ENCODE measurements at regions not wholly inside any gene's neighbourhood (a gene's known extent, or its start where the extent isn't known, plus 50 kb on each side); places are given as distances from the start of the nearest gene placed in this dataset.

DNA sequence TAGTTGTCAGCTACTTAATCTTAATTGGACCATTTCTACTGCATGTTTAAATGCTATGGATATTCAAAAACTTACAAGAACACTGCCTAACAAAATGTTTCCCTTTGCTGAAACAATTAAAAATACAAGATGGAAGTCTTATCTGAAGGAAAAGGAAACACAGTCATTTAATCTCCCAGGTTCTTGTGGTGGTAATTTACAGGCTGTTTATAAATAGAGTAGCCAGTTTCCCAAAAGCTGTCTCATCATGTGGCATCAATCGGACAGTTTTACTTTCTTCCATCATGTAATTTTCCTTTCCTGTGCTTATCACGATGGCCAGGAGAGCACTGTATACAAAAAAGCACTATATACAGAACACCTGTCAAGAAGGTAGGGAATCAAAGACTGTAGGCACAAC, 368.1 kb downstream of the ZEB2 start:
- H3K27ac ChIP-seq (ENCODE audit: insufficient read depth, low read length, poor library complexity, severe bottlenecking): no peak overlapping the region
- H3K36me3 ChIP-seq (ENCODE audit: control insufficient read depth, insufficient read depth, low read length): no peaks in the 10 kb centered on the region
- no peaks in the 10 kb centered on the region for H3K4me1 ChIP-seq (ENCODE audit: control insufficient read depth, insufficient read depth, low read length, poor library complexity, severe bottlenecking)
- DNase-seq: no peak
- no peaks in the 10 kb centered on the region for H3K27me3 ChIP-seq (replicated peaks; ENCODE audit: control insufficient read depth, insufficient read depth, low read length, poor library complexity, severe bottlenecking)
- H3K9me3 ChIP-seq (ENCODE audit: control insufficient read depth, low read length): no peaks in the 10 kb centered on the region
- H3K4me3 ChIP-seq (ENCODE audit: insufficient read depth, low read depth, low read length, poor library complexity, severe bottlenecking): no peak overlapping the region

DNA sequence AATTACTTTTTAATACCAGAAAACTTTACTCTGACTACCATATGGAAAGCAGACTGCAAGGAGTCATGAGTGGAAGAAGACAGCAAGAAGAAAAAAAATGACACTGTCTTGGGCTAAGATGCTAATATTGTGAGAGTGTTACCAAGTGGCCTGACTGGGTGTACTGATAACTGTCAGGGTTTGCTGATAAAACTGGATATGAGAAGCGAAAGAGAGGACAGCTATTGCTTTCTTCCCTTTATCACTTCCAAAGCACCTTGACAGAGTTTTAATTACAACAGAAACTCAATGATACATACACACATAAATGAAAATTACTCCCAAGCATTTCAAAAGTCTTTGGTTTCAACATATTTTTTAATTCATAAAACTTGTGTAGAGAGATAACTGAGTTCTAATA, 368.5 kb downstream of the ZEB2 start:
- no peak overlapping the region for H3K27ac ChIP-seq (ENCODE audit: insufficient read depth, low read length, poor library complexity, severe bottlenecking)

DNA sequence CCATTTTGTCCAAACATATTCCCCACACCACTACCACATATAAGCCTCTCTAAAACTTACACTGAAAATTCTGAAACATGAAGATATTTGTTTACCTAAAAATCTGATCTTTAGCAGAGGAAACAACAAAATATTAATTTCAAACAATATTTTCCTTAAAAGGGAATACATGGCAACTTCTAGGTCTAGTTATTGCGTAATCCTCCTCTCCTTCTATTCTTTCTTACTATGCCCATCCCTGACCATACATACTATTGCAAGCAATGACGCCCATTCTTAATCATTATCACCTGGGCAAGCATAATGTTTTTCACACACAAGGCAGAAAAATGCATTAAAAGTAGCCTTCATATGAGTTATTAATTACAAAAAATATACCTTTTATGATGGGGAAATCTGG, 372.6 kb downstream of the ZEB2 start:
- H3K9me3 ChIP-seq (ENCODE audit: control insufficient read depth, low read length): no peaks in the 10 kb centered on the region
- no peaks in the 10 kb centered on the region for H3K27me3 ChIP-seq (replicated peaks; ENCODE audit: control insufficient read depth, insufficient read depth, low read length, poor library complexity, severe bottlenecking)
- H3K4me1 ChIP-seq (ENCODE audit: control insufficient read depth, insufficient read depth, low read length, poor library complexity, severe bottlenecking): no peaks in the 10 kb centered on the region
- no peak for DNase-seq
- H3K36me3 ChIP-seq (ENCODE audit: control insufficient read depth, insufficient read depth, low read length): no peaks in the 10 kb centered on the region
- no peak overlapping the region for H3K4me3 ChIP-seq (ENCODE audit: insufficient read depth, low read depth, low read length, poor library complexity, severe bottlenecking)
- no peak overlapping the region for H3K27ac ChIP-seq (ENCODE audit: insufficient read depth, low read length, poor library complexity, severe bottlenecking)

More for the DNA sequence above, 368.5 kb downstream of the ZEB2 start:
- DNase-seq: no peak
- Histone ChIP-seq H3K4me1 (ENCODE audit: control insufficient read depth, insufficient read depth, low read length, poor library complexity, severe bottlenecking) (no peaks in the 10 kb centered on the region), H3K36me3 (ENCODE audit: control insufficient read depth, insufficient read depth, low read length) (no peaks in the 10 kb centered on the region), H3K9me3 (ENCODE audit: control insufficient read depth, low read length) (no peaks in the 10 kb centered on the region), H3K27me3 (replicated peaks; ENCODE audit: control insufficient read depth, insufficient read depth, low read length, poor library complexity, severe bottlenecking) (no peaks in the 10 kb centered on the region), H3K4me3 (ENCODE audit: insufficient read depth, low read depth, low read length, poor library complexity, severe bottlenecking) (no peak overlapping the region)

DNA sequence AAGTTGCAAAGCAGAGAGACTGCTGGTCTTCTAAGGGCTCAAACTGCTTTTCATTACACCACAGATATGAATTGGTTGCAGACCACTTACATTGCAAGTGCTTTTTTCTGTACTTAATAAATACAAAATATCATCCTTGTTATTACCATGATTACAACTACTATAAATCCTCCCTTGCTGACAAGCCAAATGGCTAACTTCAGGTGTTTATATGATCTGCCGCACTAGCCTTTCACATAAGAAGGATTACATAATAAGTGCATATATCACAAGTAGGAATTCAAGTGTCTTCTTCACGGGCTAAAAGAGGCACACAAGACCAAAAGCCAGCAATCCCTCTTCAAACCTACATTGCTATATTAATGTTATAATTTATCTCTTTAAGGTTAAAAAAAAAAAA, 373.0 kb downstream of the ZEB2 start:
- Histone ChIP-seq H3K27me3 (replicated peaks; ENCODE audit: control insufficient read depth, insufficient read depth, low read length, poor library complexity, severe bottlenecking) (no peaks in the 10 kb centered on the region), H3K4me3 (ENCODE audit: insufficient read depth, low read depth, low read length, poor library complexity, severe bottlenecking) (no peak overlapping the region), H3K27ac (ENCODE audit: insufficient read depth, low read length, poor library complexity, severe bottlenecking) (no peak overlapping the region), H3K36me3 (ENCODE audit: control insufficient read depth, insufficient read depth, low read length) (no peaks in the 10 kb centered on the region), H3K9me3 (ENCODE audit: control insufficient read depth, low read length) (no peaks in the 10 kb centered on the region), H3K4me1 (ENCODE audit: control insufficient read depth, insufficient read depth, low read length, poor library complexity, severe bottlenecking) (no peaks in the 10 kb centered on the region)
- DNase-seq: no peak

DNA sequence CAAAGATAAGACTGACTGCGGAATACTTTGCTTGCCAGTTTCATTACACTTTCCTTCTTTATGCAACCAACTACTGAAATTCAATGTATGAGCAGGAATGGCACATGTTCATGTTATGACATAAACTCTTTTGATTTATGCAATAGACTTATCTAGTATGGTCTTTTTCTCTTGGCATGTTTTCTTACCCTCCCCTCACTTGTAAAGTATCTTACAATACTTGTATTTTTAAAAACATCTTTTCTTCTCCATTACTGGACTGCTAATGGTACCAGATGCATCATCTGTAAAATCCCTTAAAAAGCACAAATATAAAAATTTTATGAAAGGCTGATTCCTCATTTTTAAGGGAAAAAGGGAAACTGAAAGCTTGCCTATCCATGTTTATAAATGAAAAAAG, 373.8 kb downstream of the ZEB2 start:
- Histone ChIP-seq H3K9me3 (ENCODE audit: control insufficient read depth, low read length) (no peaks in the 10 kb centered on the region), H3K36me3 (ENCODE audit: control insufficient read depth, insufficient read depth, low read length) (no peaks in the 10 kb centered on the region), H3K4me3 (ENCODE audit: insufficient read depth, low read depth, low read length, poor library complexity, severe bottlenecking) (no peak overlapping the region), H3K27me3 (replicated peaks; ENCODE audit: control insufficient read depth, insufficient read depth, low read length, poor library complexity, severe bottlenecking) (no peaks in the 10 kb centered on the region), H3K4me1 (ENCODE audit: control insufficient read depth, insufficient read depth, low read length, poor library complexity, severe bottlenecking) (no peaks in the 10 kb centered on the region), H3K27ac (ENCODE audit: insufficient read depth, low read length, poor library complexity, severe bottlenecking) (no peak overlapping the region)
- DNase-seq: no peak

DNA sequence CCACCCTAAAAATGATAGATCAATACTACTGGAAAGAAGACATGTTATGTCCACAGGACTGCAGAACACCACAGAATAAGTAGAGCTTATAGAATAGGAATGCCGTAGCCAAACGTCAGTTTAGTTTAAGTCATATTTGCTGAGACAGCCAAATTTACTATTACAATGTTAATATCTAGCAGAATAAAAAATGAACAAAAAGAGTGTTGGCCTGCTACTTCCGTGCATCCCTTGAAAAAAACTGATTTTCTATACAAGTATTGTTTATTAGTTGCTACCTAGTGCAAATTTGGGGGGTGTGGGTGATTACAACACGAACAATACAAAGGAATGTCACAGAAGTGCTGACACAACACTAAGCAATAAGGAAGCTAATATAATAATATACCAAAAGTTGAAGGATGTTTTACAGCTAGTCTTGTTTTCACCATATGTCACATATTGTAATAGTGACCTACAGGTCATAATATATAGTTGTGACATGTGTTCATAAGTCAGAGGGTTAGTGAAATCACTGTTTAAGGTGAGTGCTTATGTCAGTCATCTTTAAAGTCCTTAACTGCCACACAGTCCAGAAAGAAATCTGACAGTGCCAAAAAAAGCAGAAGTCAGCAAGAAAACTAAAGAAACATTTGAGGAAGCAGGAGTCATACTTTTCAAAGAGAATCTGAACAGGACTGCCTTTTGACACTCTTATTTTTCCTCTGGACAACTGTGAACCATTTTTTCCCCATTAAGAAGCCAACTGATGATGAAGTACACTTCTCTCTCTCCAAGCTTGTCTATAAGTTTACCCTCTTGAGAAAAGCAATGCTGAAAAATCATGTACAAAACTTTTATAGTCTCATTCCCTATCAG, 376.4 kb downstream of the ZEB2 start:
- no peak overlapping the region for H3K4me3 ChIP-seq (ENCODE audit: insufficient read depth, low read depth, low read length, poor library complexity, severe bottlenecking)
- no peaks in the 10 kb centered on the region for H3K9me3 ChIP-seq (ENCODE audit: control insufficient read depth, low read length)
- no peaks in the 10 kb centered on the region for H3K4me1 ChIP-seq (ENCODE audit: control insufficient read depth, insufficient read depth, low read length, poor library complexity, severe bottlenecking)
- no peaks in the 10 kb centered on the region for H3K27me3 ChIP-seq (replicated peaks; ENCODE audit: control insufficient read depth, insufficient read depth, low read length, poor library complexity, severe bottlenecking)
- no peak for DNase-seq
- H3K27ac ChIP-seq (ENCODE audit: insufficient read depth, low read length, poor library complexity, severe bottlenecking): no peak overlapping the region
- no peaks in the 10 kb centered on the region for H3K36me3 ChIP-seq (ENCODE audit: control insufficient read depth, insufficient read depth, low read length)

DNA sequence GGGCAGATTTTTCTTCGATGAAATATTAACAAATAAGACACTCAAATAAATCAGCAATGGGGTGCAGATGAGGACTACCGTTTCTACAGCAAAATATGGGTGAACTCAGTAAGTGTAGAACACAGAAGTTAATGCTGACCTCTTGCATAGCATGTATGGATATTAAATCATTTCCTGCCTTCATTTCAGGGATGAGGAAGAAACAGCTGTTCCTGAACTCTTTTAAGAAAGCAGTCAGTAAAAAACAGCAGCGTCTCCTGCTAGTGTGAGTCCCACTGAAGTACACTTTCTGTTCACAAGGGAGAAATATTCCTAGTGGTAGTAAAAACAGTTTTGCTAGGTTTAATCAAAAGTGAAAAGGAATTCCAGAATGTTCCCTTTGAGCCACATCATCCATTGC, 379.0 kb downstream of the ZEB2 start:
- no peaks in the 10 kb centered on the region for H3K36me3 ChIP-seq (ENCODE audit: control insufficient read depth, insufficient read depth, low read length)
- no peak for DNase-seq

DNA sequence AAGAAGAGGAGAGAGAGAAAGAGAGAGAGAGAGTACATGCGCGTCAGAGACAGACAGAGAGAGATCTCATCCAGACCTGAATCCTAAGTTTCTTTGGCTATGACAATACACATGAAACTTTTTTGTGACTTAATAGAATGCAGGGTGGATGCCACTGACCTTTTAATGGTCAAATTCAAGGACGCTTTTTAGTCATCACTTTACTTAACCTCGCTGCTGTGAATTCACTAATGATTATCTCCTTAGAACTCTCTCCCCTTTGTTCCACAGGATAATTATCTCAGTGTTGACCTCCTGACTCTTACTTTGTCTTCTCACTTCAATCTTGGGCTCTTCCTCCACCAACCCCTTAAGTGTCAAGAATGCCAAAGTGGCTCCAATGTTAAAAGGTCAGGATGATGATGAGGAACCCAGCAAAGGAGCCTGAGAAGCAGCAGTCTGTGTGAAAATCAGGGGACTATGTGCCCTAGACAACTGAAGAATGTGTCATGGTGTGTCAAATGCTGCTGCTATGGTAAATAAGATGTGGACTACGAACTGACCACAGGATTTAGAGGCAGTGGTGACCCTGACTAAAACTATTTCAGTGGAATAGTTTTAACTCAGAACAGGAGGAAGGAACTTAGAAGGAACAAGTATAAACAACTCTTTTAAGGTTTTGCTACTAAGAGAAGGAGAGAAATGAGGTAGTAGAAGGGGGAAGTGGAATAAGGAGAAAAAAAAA, 382.1 kb downstream of the ZEB2 start:
- no peak overlapping the region for H3K27ac ChIP-seq (ENCODE audit: insufficient read depth, low read length, poor library complexity, severe bottlenecking)
- no peak for DNase-seq

More for the DNA sequence above, 379.0 kb downstream of the ZEB2 start:
- no peaks in the 10 kb centered on the region for H3K9me3 ChIP-seq (ENCODE audit: control insufficient read depth, low read length)
- no peaks in the 10 kb centered on the region for H3K4me1 ChIP-seq (ENCODE audit: control insufficient read depth, insufficient read depth, low read length, poor library complexity, severe bottlenecking)
- H3K27ac ChIP-seq (ENCODE audit: insufficient read depth, low read length, poor library complexity, severe bottlenecking): no peak overlapping the region
- no peak overlapping the region for H3K4me3 ChIP-seq (ENCODE audit: insufficient read depth, low read depth, low read length, poor library complexity, severe bottlenecking)
- H3K27me3 ChIP-seq (replicated peaks; ENCODE audit: control insufficient read depth, insufficient read depth, low read length, poor library complexity, severe bottlenecking): no peaks in the 10 kb centered on the region

DNA sequence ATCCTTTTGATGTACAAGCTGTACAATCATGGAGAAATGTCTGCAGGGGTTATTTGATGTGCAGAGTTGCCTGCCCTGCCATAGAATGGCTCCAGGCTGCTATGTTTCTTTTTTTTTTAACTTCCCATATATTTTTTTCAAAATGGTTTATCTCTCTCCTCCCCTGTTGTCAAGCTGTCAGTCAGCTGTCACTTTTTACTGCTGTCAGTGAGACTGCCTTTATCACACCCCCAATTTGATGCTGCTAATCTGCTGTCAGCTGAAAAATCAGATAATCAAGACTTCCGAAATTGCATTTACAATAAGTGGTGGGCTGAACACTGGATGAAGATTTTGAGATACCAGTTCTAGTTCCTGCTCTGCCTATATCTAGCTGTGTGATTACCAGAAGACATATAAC, 382.6 kb downstream of the ZEB2 start:
- Histone ChIP-seq H3K27me3 (replicated peaks; ENCODE audit: control insufficient read depth, insufficient read depth, low read length, poor library complexity, severe bottlenecking) (no peaks in the 10 kb centered on the region), H3K9me3 (ENCODE audit: control insufficient read depth, low read length) (no peaks in the 10 kb centered on the region), H3K27ac (ENCODE audit: insufficient read depth, low read length, poor library complexity, severe bottlenecking) (no peak overlapping the region), H3K36me3 (ENCODE audit: control insufficient read depth, insufficient read depth, low read length) (no peaks in the 10 kb centered on the region), H3K4me1 (ENCODE audit: control insufficient read depth, insufficient read depth, low read length, poor library complexity, severe bottlenecking) (no peaks in the 10 kb centered on the region), H3K4me3 (ENCODE audit: insufficient read depth, low read depth, low read length, poor library complexity, severe bottlenecking) (no peak overlapping the region)
- DNase-seq: no peak

More for the DNA sequence above, 382.1 kb downstream of the ZEB2 start:
- no peaks in the 10 kb centered on the region for H3K9me3 ChIP-seq (ENCODE audit: control insufficient read depth, low read length)
- H3K4me1 ChIP-seq (ENCODE audit: control insufficient read depth, insufficient read depth, low read length, poor library complexity, severe bottlenecking): no peaks in the 10 kb centered on the region
- H3K36me3 ChIP-seq (ENCODE audit: control insufficient read depth, insufficient read depth, low read length): no peaks in the 10 kb centered on the region
- no peaks in the 10 kb centered on the region for H3K27me3 ChIP-seq (replicated peaks; ENCODE audit: control insufficient read depth, insufficient read depth, low read length, poor library complexity, severe bottlenecking)
- no peak overlapping the region for H3K4me3 ChIP-seq (ENCODE audit: insufficient read depth, low read depth, low read length, poor library complexity, severe bottlenecking)

DNA sequence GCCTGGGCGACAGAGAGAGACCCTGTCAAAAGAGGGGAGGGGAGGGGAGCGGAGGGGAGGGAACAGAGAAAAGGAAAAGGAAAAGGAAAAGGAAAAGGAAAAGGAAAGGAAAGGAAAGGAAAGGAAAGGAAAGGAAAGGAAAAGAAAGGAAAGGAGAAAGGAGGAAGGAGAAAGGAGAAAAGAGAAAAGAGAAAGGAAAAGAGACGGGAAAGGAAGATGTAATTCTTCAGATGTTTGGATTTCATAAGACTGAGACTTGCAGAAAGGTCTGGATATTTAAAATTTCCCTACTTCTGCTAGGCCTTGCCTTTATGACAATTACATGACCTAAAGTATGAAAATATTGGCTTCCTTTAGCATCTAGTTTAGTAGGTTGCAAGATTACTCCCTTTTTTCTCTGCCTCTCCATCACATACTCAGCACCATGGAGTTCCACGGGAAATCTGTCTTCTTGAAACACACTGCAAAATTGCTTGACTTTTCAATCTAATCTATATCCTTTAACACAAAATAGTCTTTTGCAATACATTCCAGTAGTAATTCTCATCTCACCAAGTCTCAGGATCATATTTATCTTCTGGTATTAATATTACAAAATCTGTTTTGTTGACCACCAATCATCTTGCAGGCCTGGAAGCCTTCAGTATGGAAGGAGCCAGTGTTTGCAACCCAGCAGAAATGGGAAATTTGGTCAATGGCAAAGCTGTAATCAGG, 383.5 kb downstream of the ZEB2 start:
- H3K27ac ChIP-seq (ENCODE audit: insufficient read depth, low read length, poor library complexity, severe bottlenecking): no peak overlapping the region
- no peaks in the 10 kb centered on the region for H3K4me1 ChIP-seq (ENCODE audit: control insufficient read depth, insufficient read depth, low read length, poor library complexity, severe bottlenecking)
- no peak for DNase-seq
- no peaks in the 10 kb centered on the region for H3K27me3 ChIP-seq (replicated peaks; ENCODE audit: control insufficient read depth, insufficient read depth, low read length, poor library complexity, severe bottlenecking)
- H3K4me3 ChIP-seq (ENCODE audit: insufficient read depth, low read depth, low read length, poor library complexity, severe bottlenecking): no peak overlapping the region
- H3K36me3 ChIP-seq (ENCODE audit: control insufficient read depth, insufficient read depth, low read length): no peaks in the 10 kb centered on the region
- H3K9me3 ChIP-seq (ENCODE audit: control insufficient read depth, low read length): no peaks in the 10 kb centered on the region
